Natural killer cell (primary cell): ENCODE measurements at regions not wholly inside any gene's neighbourhood (a gene's known extent, or its start where the extent isn't known, plus 50 kb on each side); places are given as distances from the start of the nearest gene placed in this dataset.

Experiments used
- ATAC-seq, 3 donors: fragments of 150-1000 bp in 2 of 3; fragments of 200-7000 bp in 1 of 3; cut with Tn5 transposase; 1 replicate in 1 of 3; 2 replicates in 2 of 3; pipeline ENCODE4 v1.10.0; 2021; ENCODE audit warnings: mild to moderate bottlenecking in 2 of 3, moderate library complexity in 2 of 3
- DNase-seq, 2 donors: peaks; one replicate each; pipeline versions ENCODE4 v3.0.0 to v3.0.0-alpha.2; 2013 to 2021; ENCODE audit warnings: mixed read lengths in 1 of 2
- H3K27ac ChIP-seq: one replicate; pipeline ENCODE4 v1.5.1; 2013; ENCODE audit warnings: mild to moderate bottlenecking, low read length
- H3K27me3 ChIP-seq: one replicate; pipeline ENCODE4 v1.6.1; 2013; ENCODE audit warnings: low read length; ENCODE audit not compliant: control insufficient read depth, insufficient read depth
- H3K36me3 ChIP-seq: one replicate; pipeline ENCODE4 v1.6.1; 2013; ENCODE audit warnings: low read length; ENCODE audit not compliant: control insufficient read depth, insufficient read depth
- H3K4me1 ChIP-seq: one replicate; pipeline ENCODE4 v1.6.1; 2013; ENCODE audit warnings: low read length; ENCODE audit not compliant: control insufficient read depth, insufficient read depth
- H3K4me3 ChIP-seq: one replicate; pipeline ENCODE4 v1.5.1; 2013; ENCODE audit warnings: low read length
- H3K9me3 ChIP-seq: one replicate; pipeline ENCODE4 v1.6.1; 2013; ENCODE audit warnings: low read length; ENCODE audit not compliant: control insufficient read depth, insufficient read depth
- H3K27ac Mint-ChIP-seq, 2 donors: one replicate each; pipeline ENCODE4 v1.8.0; 2022; ENCODE audit warnings: mild to moderate bottlenecking in 2 of 2, mixed read lengths in 2 of 2, moderate library complexity in 1 of 2
- H3K27me3 Mint-ChIP-seq, 2 donors: one replicate each; pipeline ENCODE4 v1.8.0; 2022; ENCODE audit warnings: low read depth in 2 of 2, mixed read lengths in 2 of 2
- H3K36me3 Mint-ChIP-seq: one replicate; pipeline ENCODE4 v1.8.0; 2022; ENCODE audit warnings: mixed read lengths
- H3K4me1 Mint-ChIP-seq, 2 donors: one replicate each; pipeline ENCODE4 v1.8.0; 2022; ENCODE audit warnings: mixed read lengths in 2 of 2
- H3K4me3 Mint-ChIP-seq: one replicate; pipeline ENCODE4 v1.8.0; 2022; ENCODE audit warnings: mild to moderate bottlenecking, moderate library complexity, mixed read lengths
- H3K9me3 Mint-ChIP-seq, 2 donors: one replicate each; pipeline ENCODE4 v1.8.0; 2022; ENCODE audit warnings: mixed read lengths in 2 of 2
- CTCF ChIP-seq: fragments of 200-600 bp; IDR thresholded peaks from one replicate; pipeline ENCODE4 v1.8.0; 2022; ENCODE audit warnings: antibody characterized with exemption
- WGBS: methylation state at CpG from one replicate; pipeline ENCODE4 v1.1.7; 2013; ENCODE audit warnings: missing lambda C conversion rate; ENCODE audit not compliant: insufficient coverage; 5-methylcytosine and 5-hydroxymethylcytosine counted together
- intact Hi-C: fragments of 100-400 bp; cut with micrococcal nuclease; formaldehyde crosslinking; loops from one replicate; pipeline ENCODE4 v1.14.2; 2022

- DNase-seq (no peak), ATAC-seq (no peak)
- 69% methylated on average over 1 of the region's 1 CpG for WGBS
- H3K27me3 Mint-ChIP-seq, result no peaks in the 10 kb centered on the region
- H3K4me1 Mint-ChIP-seq, result no peaks in the 10 kb centered on the region
- H3K36me3 ChIP-seq, result no peaks in the 10 kb centered on the region
- no peaks in the 10 kb centered on the region for H3K27me3 ChIP-seq
- H3K27ac Mint-ChIP-seq, result no peak overlapping the region
- TF ChIP-seq CTCF, result no peak
- H3K27ac ChIP-seq, result no peak overlapping the region
- H3K9me3 Mint-ChIP-seq, result peaks cover 17 to 18% of the 10 kb centered on the region in 2 donors
- H3K4me1 ChIP-seq, result no peaks in the 10 kb centered on the region
- intact Hi-C loops, result no loop called here
- no peak overlapping the region for H3K4me3 ChIP-seq
- H3K36me3 Mint-ChIP-seq, result no peaks in the 10 kb centered on the region
- H3K9me3 ChIP-seq, result no peaks in the 10 kb centered on the region
- H3K4me3 Mint-ChIP-seq, result no peak overlapping the region
These were observed 637.2 kb downstream of the DCDC2C start for GRCh38 chr2:4340536-4340935.

DNA sequence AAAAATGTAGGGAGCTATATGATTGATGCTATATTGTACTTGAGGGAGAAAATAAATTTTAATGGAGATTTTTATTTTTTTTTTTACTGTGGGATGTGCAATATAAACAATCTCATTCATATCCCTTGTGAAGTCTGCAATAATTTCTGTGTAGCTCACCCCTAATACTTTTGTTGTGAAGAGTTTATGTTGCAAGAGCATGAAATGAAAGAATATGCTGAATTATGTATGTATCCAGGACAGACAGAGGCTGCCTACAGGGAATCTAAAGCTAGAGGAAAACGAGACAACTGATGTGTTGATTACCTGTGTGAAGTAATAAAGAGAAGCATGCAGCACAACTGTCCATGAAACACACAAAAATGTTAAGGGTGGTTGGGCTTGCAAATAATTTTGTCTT is 643.3 kb downstream of the DCDC2C start:
- no peak overlapping the region for H3K4me3 Mint-ChIP-seq
- Histone ChIP-seq H3K36me3 (no peaks in the 10 kb centered on the region), H3K9me3 (peaks cover 3% of the 10 kb centered on the region), H3K4me1 (no peaks in the 10 kb centered on the region), H3K4me3 (no peak overlapping the region), H3K27me3 (no peaks in the 10 kb centered on the region), H3K27ac (no peak overlapping the region)
- H3K4me1 Mint-ChIP-seq, result no peaks in the 10 kb centered on the region
- no peak overlapping the region for H3K27ac Mint-ChIP-seq
- WGBS, result 50% methylated on average over 1 of the region's 1 CpG
- ATAC-seq (no peak), DNase-seq (no peak)
- intact Hi-C loops, result no loop called here
- no peaks in the 10 kb centered on the region for H3K27me3 Mint-ChIP-seq
- no peaks in the 10 kb centered on the region for H3K36me3 Mint-ChIP-seq
- H3K9me3 Mint-ChIP-seq, result peaks cover 16 to 17% of the 10 kb centered on the region in 2 donors
- TF ChIP-seq CTCF, result no peak

- Mint-ChIP-seq H3K27ac (no peak overlapping the region), H3K4me3 (no peak overlapping the region), H3K27me3 (no peaks in the 10 kb centered on the region), H3K9me3 (peaks cover 5 to 10% of the 10 kb centered on the region in 2 donors), H3K4me1 (no peaks in the 10 kb centered on the region), H3K36me3 (no peaks in the 10 kb centered on the region)
- Histone ChIP-seq H3K9me3 (peaks cover 3% of the 10 kb centered on the region), H3K4me1 (no peaks in the 10 kb centered on the region), H3K27me3 (no peaks in the 10 kb centered on the region), H3K4me3 (no peak overlapping the region), H3K36me3 (no peaks in the 10 kb centered on the region), H3K27ac (no peak overlapping the region)
- no peak for ATAC-seq
- WGBS, result no CpG with 5 or more reads among the region's 4 CpGs
- intact Hi-C loops, result no loop called here
- no peak for TF ChIP-seq CTCF
- DNase-seq, result no peak
These were observed 650.3 kb downstream of the DCDC2C start for GRCh38 chr2:4353668-4354067.

DNA sequence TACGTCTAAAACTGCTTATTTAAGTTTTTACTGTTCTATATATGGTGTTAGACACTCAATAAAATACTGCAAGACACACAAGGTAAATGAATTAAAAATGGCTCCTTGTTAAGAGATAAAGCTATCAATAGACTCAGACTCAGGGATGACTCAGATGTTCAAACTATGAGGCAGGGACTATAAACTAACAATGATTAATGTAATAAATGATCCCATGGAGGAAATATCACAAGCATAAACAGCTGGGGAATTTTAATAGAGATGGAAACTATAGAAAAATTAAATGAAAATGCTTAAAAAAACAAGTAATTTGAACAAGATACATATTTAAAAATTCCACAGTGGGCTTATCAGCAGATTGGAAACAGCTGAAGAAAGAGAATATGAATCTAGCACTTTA is 650.8 kb downstream of the DCDC2C start:
- Mint-ChIP-seq H3K27me3 (no peaks in the 10 kb centered on the region), H3K9me3 (peaks cover 5 to 10% of the 10 kb centered on the region in 2 donors), H3K4me3 (no peak overlapping the region), H3K27ac (no peak overlapping the region), H3K36me3 (no peaks in the 10 kb centered on the region), H3K4me1 (no peaks in the 10 kb centered on the region)
- TF ChIP-seq CTCF, result no peak
- no peak for DNase-seq
- intact Hi-C loops, result no loop called here
- WGBS, result no CpG with 5 or more reads among the region's 1 CpG
- no peak for ATAC-seq
- H3K36me3 ChIP-seq, result no peaks in the 10 kb centered on the region
- no peaks in the 10 kb centered on the region for H3K9me3 ChIP-seq
- H3K27ac ChIP-seq, result no peak overlapping the region
- H3K4me1 ChIP-seq, result no peaks in the 10 kb centered on the region
- H3K27me3 ChIP-seq, result no peaks in the 10 kb centered on the region
- no peak overlapping the region for H3K4me3 ChIP-seq
